ENCODE measurements at regions not wholly inside any gene's neighbourhood (a gene's known extent, or its start where the extent isn't known, plus 50 kb on each side); places are given as distances from the start of the nearest gene placed in this dataset. TPM values are rescaled to one million over a fixed set of nuclear protein-coding genes. Genes with fewer than 3 reads are reported as not detected.
"Not testable (repeated sequence)": the region's sequence is repeated elsewhere in the genome, so short reads cannot be mapped to it uniquely, and the experiment has no call there.

GRCh38 chr17:64718058-64718457 is 56.0 kb upstream of the SMURF2 start:
- no peak for DNase-seq (ENCODE audit: low spot score, unreplicated experiment)
- no peaks in the 10 kb centered on the region for H3K4me1 Mint-ChIP-seq (ENCODE audit: low read depth)
- no peak overlapping the region for H3K4me3 Mint-ChIP-seq (ENCODE audit: low read depth)
- no peaks in the 10 kb centered on the region for H3K27me3 Mint-ChIP-seq
- no peaks in the 10 kb centered on the region for H3K36me3 Mint-ChIP-seq (ENCODE audit: insufficient read depth)
- H3K27ac Mint-ChIP-seq, result no peak overlapping the region
- H3K9me3 Mint-ChIP-seq (ENCODE audit: low read depth), result no peaks in the 10 kb centered on the region
- no peak for TF ChIP-seq CTCF (IDR thresholded peaks at IDR 0.05; ENCODE audit: unreplicated experiment)

- H3K4me1 Mint-ChIP-seq (ENCODE audit: low read depth); H3K36me3 Mint-ChIP-seq (ENCODE audit: insufficient read depth); DNase-seq (ENCODE audit: low spot score, unreplicated experiment); H3K4me3 Mint-ChIP-seq (ENCODE audit: low read depth); H3K27ac Mint-ChIP-seq; H3K27me3 Mint-ChIP-seq; H3K9me3 Mint-ChIP-seq (ENCODE audit: low read depth): not testable (repeated sequence)
Observed at GRCh38 chr17:64716496-64716895, 54.4 kb upstream of the SMURF2 start.

- H3K4me3 Mint-ChIP-seq (ENCODE audit: low read depth); H3K27ac Mint-ChIP-seq; DNase-seq (ENCODE audit: low spot score, unreplicated experiment); H3K27me3 Mint-ChIP-seq; H3K4me1 Mint-ChIP-seq (ENCODE audit: low read depth); H3K9me3 Mint-ChIP-seq (ENCODE audit: low read depth); H3K36me3 Mint-ChIP-seq (ENCODE audit: insufficient read depth): not testable (repeated sequence)
Observed at GRCh38 chr17:64713786-64714185, 51.7 kb upstream of the SMURF2 start.

- H3K27ac Mint-ChIP-seq; H3K4me3 Mint-ChIP-seq (ENCODE audit: low read depth); H3K36me3 Mint-ChIP-seq (ENCODE audit: insufficient read depth); H3K9me3 Mint-ChIP-seq (ENCODE audit: low read depth); H3K4me1 Mint-ChIP-seq (ENCODE audit: low read depth); DNase-seq (ENCODE audit: low spot score, unreplicated experiment); H3K27me3 Mint-ChIP-seq: not testable (repeated sequence)
Observed at GRCh38 chr17:64712557-64713351, 50.6 kb upstream of the SMURF2 start.

Small RNAs in the stretch of these regions (microRNA-seq; reads per million reads assigned to microRNA genes)
- gene MIR6080 (ENCODE audit: borderline number of aligned reads, unreplicated experiment), result not detected

All from progenitor cell of endocrine pancreas (in vitro differentiated cells).